GM18870 (cell line): ENCODE measurements at regions not wholly inside any gene's neighbourhood (a gene's known extent, or its start where the extent isn't known, plus 50 kb on each side); places are given as distances from the start of the nearest gene placed in this dataset.
"Not testable (repeated sequence)": the region's sequence is repeated elsewhere in the genome, so short reads cannot be mapped to it uniquely, and the experiment has no call there.

Source experiments
- ATAC-seq: cut with Tn5 transposase; IDR thresholded peaks from one replicate; pipeline ENCODE4 v1.9.1; 2021; ENCODE audit warnings: moderate library complexity; ENCODE audit not compliant: unreplicated experiment

GRCh38 chr9:96157675-96158074, 144.3 kb downstream of the HSD17B3 start:
- no peak for ATAC-seq

DNA sequence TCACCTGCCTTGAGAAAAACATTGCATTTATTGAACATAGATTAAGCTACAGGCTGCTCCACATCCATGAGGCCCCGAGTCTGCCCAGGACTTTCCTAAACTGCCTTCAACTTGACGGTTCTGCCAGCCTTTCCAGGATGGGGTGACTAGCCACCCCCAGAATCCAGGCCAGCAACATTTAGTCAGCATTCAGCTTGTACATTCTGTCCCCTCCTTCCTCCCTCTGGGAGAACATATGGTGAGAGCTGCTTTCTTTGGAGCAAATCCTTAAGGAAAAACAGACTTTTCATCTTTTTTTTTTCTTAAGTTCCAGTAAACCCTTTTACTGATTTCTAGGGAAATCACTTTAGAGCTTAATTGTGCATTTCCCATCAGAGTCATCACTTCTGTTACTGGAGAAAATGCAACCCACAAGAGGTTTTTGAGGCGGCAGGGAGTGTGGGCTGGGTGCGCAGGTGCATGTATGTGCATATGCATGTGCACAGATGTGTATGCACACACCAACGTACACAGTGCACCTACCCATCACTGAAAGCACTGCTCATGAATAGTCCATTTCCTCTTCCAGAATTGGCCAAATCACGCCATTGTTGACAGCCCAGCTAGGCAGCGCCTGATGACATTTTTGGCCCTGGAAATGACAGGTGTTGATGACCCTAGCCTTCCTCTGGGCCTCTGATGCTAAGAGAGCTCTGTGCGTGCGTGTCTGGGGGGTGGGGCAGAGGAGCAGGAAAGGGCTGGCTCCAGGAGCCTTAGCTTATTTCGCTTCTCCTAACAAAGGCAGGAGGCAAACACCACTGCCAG, 145.6 kb downstream of the HSD17B3 start:
- no peak for ATAC-seq

GRCh38 chr9:96154081-96154480, 147.9 kb downstream of the HSD17B3 start:
- no peak for ATAC-seq

- ATAC-seq, result no peak
These were observed 149.4 kb downstream of the HSD17B3 start for GRCh38 chr9:96152550-96152949.

DNA sequence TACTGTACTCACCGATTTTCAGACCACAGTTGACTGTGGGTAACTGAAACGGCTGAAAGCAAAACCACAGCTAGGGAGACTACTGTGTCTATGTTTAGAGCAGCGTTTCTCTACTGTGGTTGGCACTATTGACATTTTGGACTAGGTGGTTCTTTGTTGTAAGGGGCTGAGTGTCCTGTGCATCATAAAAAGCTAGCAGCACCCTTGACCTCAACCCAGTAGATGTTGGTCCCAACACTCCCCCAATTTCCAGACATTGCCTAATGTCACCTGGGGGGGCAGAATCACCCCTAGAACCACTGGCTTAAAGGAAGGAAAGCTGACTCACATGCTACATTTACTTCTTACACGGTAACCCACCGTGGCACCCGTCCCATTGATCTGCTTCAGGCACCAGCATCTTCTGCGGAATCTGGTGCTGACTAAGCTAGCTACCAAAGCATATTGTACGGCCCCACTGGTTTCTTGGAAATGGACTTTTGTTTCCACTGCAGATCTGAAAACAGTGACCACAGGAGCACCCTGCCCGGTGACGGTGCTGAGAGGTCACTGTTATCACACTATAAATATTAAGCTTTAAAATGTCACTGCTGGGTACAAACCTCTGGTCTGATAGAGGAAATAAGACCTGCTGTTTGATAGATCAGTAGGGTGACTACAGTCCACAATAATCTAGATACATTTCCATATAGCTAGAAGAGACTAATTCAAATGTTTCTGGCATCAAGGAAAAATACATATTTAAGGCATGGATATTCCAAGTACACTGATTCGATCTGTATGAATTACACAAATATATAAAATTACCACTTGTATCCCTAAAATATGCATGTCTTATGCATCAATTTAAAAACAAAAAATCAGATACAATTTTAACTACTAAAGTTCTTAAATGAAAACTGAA, 151.4 kb downstream of the HSD17B3 start:
- ATAC-seq, result peak; percentile 92

GRCh38 chr9:96149533-96150280, 152.3 kb downstream of the HSD17B3 start:
- peak; percentile 44 for ATAC-seq

DNA sequence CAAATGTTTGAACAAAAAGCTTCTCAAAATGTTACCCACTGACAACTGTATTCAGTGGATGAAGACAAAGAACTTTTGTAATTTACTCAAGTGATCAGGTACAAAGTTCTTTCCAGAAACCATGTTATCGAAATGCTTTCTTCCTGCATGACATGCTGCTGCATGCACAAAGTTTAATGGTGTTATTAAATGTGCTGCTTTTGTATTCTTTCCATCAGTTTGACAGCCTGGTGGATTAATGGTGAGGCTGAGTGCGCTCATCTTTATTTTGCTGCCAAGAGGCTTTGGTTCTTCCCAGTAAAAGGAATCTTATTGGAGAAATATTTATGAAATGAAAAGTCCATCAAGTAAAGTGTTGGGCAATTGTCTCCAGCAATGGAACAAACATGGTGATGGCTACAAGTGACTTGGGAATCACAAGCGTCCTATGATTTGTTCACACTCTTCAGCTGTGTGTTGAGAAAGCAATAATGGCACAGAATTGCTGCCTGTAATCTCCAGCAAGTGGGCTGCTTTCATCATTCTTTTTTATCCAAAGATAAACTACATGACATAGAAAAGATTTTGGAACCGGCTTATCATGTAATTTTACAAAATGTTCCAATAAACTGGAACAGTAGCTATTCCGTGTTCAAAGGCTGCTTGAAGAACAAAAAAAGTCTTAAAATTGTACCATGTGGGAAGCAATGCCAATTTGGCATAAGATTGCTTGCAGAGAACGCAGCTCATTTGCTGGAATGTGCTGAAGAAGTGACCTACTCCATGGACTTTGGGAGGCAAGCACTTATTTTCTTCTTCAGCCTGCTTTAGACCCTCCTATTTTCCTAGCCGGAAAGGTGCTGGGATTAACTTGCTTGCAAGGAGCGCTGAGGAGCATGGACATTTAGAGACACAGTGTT, 153.1 kb downstream of the HSD17B3 start:
- no peak for ATAC-seq

DNA sequence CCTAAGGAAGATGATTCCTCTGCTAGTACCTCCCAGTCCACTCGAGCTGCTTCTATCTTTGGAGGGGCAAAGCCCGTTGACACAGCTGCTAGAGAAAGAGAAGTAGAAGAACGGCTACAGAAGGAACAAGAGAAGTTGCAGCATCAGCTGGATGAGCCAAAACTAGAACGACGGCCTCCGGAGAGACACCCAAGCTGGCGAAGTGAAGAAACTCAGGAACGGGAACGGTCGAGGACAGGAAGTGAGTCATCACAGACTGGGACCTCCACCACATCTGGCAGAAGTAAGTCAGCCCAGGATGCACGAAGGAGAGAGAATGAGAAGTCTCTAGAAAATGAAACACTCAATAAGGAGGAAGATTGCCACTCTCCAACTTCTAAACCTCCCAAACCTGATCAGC, 154.9 kb downstream of the HSD17B3 start:
- not testable (repeated sequence) for ATAC-seq

GRCh38 chr9:96141666-96142065, 160.3 kb downstream of the HSD17B3 start:
- ATAC-seq, result no peak

GRCh38 chr9:96141128-96141474, 160.9 kb downstream of the HSD17B3 start:
- ATAC-seq, result no peak

GRCh38 chr9:96140296-96141127, 161.5 kb downstream of the HSD17B3 start:
- ATAC-seq, result no peak

DNA sequence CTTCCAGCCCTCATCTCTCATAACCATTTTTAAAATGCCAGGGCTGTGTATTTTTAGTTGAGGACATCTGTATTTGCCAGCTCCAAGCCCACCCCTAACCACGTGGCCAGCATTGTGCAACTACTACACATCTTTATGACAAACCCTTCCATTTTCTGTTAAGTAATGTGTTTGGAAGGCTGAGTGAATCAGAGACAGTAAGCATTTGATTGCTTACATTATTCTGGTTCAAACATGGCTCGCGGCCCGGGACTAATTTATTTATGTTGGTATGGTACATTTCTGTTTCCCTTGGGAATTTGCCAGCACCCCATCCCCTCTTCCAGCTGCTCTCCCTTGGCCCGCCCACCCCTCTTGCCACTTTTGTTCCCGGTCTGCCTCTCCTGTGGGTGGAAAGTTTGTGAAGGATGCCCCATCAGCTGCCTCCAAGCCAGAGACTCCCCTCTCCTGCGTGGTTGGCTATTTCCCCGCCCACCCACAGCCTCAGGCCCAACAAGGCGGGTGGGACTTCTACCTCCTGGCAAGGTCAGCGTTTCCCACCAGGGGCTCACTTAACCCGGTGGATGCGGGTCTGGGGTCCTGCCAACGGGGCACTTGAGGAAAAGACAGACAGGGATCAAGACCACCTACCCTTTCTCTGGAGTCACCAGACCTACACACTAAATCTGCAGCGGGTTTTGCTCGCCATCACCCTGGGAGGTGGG, 162.2 kb downstream of the HSD17B3 start:
- no peak for ATAC-seq

DNA sequence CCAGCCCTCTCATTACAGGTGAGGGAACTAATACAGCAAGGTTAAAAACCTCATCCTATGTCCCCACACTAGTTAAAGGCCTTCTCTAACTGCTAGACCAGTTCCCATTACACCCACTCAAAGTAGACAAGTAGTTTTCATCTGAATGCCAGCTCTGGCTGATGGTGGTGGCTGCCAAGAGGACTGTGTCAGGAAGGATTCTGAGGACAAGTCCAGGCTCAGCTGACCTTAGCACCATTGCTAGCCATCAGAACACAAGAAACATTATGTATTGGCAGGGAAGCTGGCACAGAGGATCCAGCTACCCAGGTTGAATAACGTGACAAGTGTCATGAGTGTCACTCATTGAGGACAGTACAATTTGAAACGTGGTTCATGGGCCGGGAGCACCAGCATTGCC, 163.4 kb downstream of the HSD17B3 start:
- no peak for ATAC-seq

DNA sequence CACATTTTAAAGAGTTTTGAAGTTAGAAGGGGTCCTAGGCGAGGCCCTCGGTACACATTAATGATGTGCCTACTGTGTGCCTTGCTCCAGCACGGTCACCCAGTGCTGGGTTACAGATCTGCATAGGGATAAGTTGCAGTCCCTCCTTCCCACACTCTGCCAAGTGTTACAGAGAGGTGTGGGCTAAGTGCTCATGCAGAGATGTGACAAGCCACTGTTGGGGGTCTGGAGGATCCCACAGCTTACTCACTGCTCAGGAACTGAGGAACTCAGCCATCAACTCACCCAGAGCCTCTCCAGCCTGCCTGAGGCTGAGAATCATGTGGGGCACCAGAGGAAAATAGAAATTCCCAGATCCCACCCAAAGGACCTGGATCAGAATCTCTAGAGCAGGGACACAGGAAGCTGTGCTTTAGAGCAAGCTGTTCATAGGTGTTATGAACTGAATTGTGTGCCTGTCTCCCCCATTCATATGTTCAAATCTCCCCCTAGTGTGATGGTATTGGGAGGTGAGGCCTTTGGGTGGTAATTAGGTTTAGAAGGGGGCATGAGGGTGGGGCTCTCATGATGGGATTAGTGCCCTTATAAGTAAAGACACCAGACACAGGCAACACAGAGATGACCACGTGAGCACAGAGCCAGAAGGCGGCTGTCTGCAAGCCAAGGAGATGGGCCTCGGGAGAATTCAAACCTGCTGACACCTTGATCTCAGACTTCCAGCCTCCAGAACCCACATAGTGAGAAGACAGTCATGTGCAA, 164.1 kb downstream of the HSD17B3 start:
- ATAC-seq, result peak; percentile 23

- peak; percentile 94 for ATAC-seq
These were observed 164.8 kb downstream of the HSD17B3 start for GRCh38 chr9:96136992-96137670.

GRCh38 chr9:96135753-96136290, 166.2 kb downstream of the HSD17B3 start:
- no peak for ATAC-seq

DNA sequence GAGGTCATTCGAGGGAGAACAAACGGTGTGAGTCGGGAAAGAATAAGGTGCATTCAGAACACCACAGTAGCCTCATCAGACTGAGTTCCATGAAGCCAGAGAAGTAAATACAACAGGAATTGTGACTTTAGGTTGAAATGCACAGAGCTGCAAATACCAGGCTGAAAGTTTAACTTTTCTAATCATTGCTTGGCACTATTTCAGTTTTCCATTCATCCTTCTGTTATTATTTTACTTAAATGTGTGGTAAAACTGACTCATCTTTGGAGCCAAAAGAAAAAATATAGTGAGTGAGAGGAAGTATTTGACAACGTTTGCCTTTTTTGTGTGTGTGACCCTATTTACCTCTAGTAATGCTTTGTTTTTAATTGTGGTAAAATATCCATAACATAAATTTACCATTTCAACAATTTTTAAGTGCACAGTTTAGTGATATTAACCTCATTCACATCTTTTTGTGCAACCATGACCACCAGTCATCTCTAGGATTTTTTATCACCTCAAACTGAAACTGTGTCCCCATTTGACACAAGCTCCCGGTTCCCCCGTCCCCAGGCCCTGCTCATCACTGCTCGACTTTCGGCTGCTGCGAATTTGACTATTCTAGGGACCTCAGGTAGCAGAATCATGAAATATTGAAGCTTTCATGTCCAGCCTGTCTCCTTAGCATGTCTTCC, 166.8 kb downstream of the HSD17B3 start:
- no peak for ATAC-seq
